HG03342 (cell line): ENCODE measurements at regions not wholly inside any gene's neighbourhood (a gene's known extent, or its start where the extent isn't known, plus 50 kb on each side); places are given as distances from the start of the nearest gene placed in this dataset.
"Not testable (repeated sequence)": the region's sequence is repeated elsewhere in the genome, so short reads cannot be mapped to it uniquely, and the experiment has no call there.

Source experiments
- ATAC-seq: cut with Tn5 transposase; IDR thresholded peaks from one replicate; pipeline ENCODE4 v1.9.1; 2021; ENCODE audit warnings: mild to moderate bottlenecking, moderate library complexity; ENCODE audit not compliant: unreplicated experiment

DNA sequence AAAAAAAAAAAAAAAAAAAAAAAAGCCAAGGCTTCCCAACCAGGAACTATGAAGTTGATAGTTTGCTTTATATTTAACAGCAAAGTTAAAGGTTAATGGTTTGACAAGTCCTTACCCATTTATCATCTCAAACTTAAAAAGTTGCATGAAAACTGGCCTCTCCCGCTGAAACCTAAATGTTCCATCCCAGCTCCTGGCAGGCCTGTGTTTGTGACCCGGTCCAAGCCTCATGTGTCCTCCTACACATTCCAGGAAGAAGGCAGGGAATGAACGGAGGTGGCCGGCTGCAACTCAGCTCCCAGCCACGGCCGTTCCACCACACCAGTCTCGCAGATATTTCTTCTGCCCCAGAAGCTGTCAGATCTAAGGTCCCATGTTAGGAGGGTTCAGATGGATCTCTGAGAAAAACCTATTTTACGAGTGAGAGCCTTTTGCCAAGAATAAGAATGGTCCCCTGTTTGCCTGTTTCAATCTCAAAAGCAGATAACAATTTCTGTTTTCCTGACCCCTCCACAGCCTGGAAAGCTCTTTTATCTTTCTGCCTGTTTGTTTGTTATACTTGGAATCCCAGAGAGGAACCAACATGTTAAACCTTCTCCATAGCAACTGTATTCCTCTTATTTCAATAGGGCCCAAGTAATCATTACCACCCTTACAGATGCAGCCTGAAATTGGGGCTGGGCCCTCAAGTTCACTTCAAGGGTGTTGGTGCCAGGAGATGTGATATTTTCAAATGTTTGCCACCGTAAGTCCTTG lies 56.5 kb downstream of the KCTD12 start:
- ATAC-seq: no peak

DNA sequence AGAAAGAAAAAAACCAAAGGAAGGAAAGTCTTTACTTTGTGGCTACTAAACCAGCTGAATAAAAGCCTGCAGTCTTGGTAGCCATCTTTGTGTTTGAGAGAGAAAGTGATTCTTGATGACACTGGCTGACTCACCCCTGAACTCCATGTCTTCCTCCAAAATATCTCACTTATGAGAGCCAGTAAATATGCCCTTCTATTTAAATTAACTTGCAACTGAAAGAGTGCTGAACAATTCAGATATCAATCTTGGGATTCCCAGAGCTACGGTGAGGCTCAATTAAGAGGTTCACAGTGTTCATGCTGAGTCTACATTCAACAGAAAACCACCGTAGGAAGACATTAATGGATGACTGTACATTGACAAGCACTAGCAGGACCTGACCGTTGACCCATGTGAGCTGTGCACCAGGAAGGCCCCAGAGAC lies 57.9 kb downstream of the KCTD12 start:
- peak; percentile 76 for ATAC-seq

DNA sequence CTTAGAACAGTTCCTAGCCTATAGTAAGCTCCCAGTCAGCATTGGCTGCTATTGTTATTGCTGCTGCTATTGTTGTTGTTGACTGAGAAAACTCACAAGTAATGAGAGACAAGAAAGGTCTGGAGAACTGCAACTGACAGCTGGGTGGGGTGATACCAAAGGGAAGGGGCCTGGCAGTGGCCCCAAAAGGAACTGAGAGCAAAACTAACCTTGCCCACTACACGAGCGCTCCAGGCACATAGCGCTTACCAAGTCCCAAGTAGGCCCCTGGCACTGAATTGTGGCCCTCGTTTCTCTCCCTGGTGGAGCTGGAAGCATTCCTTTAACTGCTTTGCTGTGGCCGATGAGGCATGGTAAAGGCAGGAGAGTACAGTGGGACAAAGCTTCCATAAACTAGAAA lies 59.7 kb downstream of the KCTD12 start:
- ATAC-seq: no peak

DNA sequence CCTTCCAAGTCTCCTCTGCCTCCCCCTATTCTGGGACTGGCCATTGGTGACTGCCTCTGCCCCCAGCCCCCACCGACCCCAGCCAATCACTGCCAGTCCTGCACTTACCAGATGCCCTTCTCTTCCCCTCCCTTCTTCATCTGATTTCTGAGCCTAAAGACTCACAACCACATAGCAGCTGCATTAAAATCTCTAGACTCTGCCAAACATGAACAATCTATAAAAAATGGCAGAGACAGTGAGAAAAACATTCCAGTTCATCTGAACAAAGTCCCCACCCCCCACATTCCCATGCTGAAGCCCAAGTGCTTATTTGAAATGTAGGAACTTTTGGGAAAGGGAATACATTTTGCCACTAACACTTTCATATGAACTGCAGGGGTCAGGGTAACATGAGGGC lies 60.8 kb downstream of the KCTD12 start:
- ATAC-seq: no peak

DNA sequence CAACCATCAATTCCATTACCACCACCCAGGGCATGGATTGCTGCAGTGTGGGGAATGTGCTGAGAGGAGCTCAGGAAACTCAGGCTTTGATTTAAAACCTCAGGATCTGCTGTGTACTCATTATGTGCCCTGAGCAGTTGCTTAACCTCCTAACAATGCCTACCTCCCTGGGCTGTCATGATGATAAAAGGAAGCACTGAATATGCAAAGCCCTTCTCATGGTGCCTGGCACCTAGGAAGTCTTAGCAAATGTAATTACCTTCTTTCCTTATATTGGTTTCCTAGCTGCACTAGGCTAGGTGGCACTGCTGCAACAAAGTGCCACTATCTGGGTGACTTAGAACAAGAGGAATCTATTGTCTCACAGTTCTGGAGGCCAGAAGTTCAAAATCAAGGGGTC lies 62.2 kb downstream of the KCTD12 start:
- no peak for ATAC-seq

DNA sequence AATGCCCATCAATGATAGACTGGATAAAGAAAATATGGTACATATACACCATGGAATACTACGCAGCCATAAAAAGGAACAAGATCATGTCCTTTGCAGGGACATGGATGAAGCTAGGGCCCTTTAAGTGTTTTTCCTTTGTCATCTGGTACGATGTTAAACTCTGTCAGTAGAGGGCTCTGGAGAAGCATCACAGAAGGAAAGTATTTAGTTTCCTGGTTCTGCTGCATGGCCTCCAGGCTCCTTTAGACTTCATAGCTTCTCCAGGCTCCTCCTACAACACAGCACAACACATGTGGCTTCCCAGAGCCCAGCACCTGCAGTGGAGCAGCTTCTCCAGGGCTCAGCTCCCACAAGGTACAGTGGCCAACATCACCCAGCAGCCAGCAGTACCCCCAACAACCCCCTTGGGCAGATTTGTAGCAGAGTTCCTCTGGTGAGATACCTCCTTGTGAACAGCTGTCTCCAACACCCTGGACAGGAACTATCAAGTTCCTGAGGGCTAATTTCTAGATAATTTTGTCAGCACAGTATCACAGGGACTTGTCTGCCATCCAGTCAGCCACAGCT lies 63.4 kb downstream of the KCTD12 start:
- no peak for ATAC-seq

DNA sequence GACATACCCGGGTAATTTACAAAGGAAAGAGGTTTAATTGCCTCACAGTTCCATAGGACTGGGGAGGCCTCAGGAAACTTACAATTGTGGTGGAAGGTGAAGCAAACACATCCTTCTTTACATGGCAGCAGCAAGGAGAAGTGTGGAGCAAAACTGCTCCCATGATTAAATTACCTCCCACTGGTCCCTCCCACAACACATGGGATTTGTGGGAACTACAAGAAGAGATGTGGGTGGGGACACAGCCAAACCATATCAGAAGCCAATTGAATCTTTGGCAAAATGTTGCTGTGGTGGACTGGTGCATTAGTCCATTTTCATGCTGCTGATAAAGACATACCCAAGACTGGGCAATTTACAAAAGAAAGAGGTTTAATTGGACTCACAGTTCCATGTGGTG lies 65.0 kb downstream of the KCTD12 start:
- not testable (repeated sequence) for ATAC-seq

DNA sequence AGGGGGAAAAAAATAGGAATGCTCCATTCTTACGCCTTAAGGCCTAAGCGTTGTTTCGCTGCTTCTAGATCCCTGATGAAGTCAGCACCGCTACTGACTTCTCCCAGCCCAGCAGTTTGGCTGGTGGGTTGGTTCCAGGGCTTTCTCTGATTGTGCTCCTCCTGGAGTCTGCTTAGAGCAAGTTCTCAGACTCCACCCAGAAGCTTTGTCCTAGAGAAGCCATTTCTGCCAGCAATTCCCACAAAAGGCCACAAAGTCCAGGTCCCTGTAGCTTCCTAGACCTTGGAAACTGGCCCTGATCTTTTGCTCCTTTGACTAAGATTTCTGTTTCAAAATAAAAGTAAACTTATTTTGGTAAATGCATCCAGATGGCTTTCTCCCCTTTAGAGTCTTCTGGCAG lies 65.4 kb downstream of the KCTD12 start:
- no peak for ATAC-seq

DNA sequence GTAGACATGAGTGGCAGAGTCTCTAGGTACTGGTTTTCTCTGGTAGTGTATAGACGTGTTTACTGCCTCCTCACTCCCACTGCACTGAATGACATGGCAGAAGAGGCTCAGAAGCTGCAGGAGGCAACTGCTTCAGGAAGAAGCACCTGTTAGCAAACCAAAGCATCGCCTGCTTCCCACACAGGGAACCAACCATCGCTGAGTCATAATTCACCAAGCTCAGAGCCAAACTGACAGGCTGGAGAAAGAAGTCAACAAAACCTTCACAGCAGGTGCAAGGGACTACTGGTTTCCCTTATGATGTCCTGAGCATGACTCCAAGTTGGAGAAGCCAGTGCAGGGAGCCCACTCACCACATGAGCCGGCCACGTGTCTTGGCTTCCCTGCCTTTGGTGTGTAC lies 69.8 kb downstream of the KCTD12 start:
- ATAC-seq: no peak

DNA sequence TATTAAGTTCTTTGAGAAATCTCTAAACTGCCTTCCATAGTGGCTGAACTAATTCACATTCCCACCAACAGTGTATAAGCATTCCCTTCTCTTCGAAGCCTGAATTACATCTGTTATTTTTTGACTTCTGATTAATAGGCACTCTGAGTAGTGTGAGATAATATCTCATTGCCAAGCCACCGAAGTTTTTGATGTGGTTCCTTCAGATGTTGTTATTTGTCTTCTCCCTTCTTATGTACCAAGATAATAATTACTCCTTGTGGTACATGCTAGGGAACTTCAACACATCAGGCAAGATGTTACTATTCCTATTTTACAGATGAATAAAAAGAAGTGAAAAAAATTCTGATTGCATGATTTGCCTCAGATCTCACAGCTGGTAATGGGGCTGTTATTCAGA lies 70.9 kb downstream of the KCTD12 start:
- no peak for ATAC-seq

DNA sequence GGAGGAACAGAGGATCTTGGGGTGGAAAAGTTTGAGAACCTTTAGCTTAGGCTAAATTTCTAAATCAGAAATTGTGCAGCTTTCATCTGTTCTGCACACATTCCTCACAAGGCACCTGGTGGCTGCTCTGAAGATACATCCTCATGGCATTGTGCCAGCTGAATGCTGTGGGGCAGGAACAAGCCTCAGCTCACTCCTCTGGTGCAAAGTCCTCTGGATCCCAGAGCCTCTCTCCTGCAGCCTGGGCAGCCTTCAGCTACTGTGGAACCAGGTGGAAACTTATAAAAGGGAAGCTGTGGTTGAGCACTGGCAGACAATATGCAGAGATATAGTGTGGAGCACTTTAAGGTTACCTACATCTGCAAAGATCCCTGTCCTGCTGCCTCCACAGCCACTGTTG lies 72.3 kb downstream of the KCTD12 start:
- ATAC-seq: no peak

DNA sequence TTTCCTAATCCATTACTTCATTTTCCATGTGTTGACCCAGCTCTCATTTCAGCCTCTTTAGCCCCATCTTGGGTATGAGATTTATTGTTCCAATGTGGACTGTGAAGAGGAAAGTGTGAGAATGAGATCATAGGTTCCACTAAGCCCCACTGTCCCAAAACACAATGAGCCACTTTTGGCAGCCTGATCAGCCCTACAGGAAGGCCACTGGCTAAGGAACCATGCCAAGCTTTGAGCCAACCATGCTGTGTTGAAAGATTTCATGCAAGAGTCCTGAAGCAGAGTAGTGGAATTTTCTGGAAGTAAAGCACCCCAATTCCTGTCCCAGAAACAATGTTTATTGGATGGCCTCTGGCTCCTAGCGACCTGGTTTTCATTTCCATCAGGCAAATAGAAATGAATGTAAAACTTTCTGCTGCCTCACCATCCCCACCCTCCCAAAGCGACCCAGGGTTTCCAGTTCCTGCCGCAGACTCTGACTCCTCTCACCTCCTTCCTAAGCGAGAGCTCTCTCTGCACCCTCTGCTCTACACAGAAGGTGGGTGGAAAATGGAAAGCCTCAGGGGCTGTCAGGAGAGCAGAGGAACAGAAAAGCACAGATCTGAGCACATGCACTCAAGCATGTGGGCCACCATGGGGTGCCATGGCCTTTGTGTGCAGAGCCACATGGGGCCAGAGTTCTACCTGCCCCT lies 73.1 kb downstream of the KCTD12 start:
- ATAC-seq: no peak

DNA sequence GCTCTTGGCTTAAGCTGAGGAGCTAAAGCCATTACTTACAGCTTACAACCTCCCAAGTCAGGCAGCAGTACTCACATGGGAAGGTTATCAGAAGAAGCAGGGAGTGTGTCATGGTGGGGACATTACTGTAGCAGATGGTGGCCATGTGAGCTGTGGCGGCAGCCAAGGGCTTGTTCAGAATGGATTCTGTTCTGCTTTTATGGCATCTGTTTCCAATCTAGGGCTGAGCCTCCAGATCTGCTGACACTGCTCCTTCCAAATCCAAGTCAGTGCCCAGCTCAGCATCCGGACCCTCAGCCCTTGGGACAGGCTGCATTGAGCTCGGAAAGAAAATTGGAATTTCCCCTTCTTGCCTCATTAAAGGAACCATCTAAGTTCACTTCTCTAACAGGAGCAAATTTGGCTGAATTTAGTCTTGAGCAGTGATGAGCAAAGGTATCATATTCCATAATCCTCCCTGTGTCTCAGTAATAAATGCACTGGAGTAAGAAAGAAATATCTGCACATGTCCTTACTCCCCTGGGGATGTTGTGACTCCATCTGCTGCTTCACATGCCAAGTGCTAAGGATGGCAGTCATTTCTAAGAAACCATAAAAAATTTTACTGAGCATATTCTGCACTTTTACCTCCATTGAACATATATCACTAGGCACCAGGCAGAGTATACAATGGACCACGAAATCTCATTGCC lies 73.9 kb downstream of the KCTD12 start:
- ATAC-seq: no peak

DNA sequence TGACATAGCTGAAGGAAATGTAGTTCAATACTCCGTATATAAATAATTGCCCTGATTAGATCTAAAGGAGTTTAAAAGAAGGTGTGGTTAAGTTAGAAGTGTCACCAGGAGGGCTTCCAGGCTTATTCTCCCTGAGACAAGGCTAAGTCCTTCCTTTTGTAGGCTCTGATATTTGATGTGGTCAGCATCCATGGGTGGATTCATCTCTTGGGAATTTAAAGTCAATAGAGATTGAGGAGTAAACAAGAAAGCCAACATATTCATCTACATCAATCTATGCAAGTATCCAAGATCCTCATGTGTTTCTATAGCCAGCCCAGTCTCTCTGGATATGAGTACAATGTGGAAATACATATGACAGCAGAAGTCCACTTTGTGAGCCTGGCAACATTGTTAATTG lies 76.8 kb downstream of the KCTD12 start:
- ATAC-seq: no peak

DNA sequence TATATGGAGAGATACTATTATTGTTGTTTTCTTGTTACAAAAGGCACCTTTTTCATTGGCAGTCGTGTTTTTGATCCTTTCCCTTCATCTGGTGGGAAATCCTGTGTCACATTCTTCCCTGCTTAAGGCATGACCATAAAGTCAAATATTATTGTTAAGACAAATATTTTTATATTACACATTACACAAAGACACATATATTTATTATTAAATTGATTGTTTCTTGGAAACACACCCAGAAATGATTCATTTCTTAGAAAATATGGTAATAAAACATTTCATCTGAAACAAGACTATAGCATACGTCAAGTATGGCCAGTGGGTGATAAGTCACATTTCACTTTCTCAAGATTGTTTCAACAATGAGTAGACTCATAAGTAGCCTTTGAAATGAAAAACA lies 77.3 kb downstream of the KCTD12 start:
- ATAC-seq: no peak

DNA sequence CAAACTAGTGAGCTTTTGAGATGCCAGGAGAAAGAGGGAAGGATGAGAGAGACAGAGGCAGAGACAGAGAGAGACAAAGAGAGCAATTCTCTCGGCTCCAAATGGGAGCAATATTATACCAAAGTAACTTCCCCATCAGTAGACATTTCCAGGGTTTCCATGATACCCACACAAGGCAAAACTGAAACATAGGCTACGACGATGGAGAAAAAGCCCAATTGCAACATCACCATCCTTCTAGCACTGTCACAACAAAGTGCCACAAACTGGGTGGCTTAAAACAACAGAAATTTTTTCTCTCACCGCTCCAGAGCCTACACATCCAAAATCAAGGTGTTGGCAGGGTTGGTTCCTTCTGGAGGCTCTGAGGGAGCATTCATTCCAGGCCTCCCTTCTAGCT lies 81.4 kb downstream of the KCTD12 start:
- ATAC-seq: no peak

DNA sequence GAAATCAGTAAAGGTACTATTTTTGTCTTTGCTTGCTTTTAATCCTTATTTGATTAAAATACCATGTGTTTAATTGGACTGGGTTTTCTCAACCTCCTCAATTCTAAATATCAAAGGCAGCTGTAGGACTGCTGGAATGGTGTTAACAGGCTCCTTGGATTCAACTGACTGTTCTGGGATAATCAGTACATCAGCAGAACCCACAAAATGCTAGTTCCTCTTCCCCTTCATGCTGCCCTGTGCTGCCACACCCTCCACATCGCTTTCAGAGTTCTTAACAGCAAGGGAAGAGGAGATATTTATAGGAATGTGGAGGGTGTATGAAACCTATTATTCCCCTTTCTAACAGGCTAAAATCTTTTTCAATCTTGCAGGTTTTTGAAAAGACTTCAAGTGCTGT lies 82.4 kb downstream of the KCTD12 start:
- no peak for ATAC-seq

DNA sequence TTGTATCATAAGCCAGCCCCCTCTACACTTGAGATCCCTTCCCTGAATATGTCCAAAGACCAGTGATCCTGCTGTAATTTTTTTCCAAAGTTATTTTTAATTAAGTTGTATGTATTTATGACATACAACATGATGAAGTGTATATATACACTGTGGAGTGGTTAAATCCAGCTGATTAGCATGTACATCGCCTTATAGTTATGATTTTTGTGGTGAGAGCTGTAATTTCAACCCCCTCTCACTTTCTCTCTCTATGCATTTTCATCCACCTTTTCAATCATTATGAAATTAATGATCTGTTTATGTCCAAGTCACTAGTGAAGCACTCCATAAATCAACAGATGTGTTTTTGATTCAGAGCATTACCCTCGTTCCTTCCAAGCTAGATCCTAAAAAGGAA lies 85.3 kb downstream of the KCTD12 start:
- ATAC-seq: no peak

DNA sequence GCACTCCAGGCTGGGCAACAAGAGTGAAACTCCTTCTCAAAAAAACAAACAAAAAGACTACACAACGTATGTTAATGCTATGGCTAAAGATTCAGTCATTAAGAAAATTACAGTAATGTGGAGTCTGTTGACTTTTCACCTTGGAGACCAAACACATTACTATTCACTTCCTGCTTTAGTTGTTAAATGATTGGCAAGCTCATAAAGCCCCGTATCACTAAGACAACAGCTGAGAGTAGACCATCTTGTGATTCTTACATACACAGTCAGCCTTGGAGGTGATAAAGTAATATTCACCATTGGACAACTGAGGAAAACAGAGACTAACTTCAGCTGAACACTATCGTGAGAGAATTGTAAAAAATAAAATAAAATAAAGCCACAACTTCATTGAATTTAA lies 86.5 kb downstream of the KCTD12 start:
- peak; percentile 62 for ATAC-seq

DNA sequence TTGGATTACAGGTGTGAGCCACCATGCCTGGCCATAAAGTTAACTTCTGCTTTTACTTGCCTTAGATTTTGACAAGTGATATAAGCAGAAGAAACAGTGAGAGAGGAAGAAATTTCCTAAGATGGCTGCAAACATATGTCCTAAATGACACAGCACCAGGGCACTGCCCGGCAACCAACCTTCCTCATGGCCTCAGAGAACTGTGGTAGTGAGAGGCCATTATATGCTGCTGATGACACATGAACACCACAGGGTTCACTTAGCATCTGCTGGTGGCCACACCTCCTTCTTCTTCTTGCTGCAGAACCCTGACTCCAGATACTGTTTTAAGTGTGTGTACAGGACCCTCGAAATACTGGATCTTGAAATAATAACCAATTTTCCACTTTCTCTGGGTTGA lies 88.2 kb downstream of the KCTD12 start:
- ATAC-seq: no peak

DNA sequence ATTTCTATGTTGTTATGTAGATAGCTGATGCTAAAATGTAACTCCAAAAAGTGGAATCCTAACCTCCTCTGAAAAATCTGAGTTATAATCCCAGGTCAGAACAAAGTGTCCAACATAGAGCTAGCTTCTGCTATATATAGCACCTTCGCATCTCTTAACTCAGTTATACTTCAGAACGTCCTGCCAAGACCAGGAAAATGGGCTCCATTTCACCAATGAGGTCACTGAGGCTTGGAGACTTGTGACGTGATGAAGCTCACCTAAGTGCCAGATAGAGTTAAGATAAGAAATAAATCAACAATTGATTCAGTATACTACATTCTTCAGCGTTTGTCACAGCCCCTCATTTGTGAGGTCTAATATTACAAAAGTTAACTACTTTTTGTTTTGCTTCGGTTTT lies 88.8 kb downstream of the KCTD12 start:
- ATAC-seq: no peak

DNA sequence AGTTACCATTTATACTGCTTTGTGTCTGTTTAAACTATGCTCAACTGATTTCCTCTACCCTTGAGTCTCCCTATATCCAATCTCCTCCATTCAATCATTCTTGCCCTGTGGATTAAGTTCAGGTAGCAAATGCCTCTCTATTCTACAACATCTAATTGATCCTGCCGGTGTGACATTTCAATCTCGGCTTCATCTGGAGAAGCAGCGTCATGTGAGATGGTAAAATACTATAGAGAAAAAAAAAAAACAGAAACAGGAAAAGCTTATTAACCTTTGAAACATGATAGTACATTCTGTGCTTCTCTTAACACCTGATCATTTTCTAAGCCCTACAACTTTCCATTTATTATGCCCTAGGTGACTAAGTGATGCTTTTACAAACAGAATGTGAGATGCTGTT lies 89.4 kb downstream of the KCTD12 start:
- no peak for ATAC-seq
